Stimulated activated CD8-positive, alpha-beta memory T cell treated with anti-CD3 and anti-CD28 coated beads, Interleukin-7, amount 100 ng/mL, for 24 hours (primary cell): ENCODE measurements at regions not wholly inside any gene's neighbourhood (a gene's known extent, or its start where the extent isn't known, plus 50 kb on each side); places are given as distances from the start of the nearest gene placed in this dataset.
"Not testable (repeated sequence)": the region's sequence is repeated elsewhere in the genome, so short reads cannot be mapped to it uniquely, and the experiment has no call there.

Experiments
- DNase-seq: peaks from one replicate; pipeline ENCODE4 v3.0.0-alpha.2; 2020; ENCODE audit warnings: low read depth

DNA sequence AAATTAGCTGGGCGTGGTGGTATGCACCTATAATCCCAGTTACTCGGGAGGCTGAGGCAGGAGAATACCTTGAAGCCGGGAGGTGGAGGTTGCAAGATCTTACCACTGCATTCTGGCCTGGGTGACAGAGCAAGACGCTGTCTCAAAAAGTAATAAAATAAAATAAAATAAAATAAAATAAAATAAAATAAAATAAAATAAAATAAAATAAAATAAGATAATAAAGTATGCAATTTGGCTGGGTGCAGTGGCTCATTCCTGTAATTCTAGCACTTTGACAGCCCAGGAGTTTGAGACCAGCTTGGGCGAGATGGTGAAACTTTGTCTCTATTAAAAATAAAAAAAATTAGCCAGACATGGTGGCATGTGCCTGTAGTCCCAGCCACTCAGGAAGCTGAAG is 85.6 kb upstream of the XPO1 start:
- DNase-seq, result no peak

DNA sequence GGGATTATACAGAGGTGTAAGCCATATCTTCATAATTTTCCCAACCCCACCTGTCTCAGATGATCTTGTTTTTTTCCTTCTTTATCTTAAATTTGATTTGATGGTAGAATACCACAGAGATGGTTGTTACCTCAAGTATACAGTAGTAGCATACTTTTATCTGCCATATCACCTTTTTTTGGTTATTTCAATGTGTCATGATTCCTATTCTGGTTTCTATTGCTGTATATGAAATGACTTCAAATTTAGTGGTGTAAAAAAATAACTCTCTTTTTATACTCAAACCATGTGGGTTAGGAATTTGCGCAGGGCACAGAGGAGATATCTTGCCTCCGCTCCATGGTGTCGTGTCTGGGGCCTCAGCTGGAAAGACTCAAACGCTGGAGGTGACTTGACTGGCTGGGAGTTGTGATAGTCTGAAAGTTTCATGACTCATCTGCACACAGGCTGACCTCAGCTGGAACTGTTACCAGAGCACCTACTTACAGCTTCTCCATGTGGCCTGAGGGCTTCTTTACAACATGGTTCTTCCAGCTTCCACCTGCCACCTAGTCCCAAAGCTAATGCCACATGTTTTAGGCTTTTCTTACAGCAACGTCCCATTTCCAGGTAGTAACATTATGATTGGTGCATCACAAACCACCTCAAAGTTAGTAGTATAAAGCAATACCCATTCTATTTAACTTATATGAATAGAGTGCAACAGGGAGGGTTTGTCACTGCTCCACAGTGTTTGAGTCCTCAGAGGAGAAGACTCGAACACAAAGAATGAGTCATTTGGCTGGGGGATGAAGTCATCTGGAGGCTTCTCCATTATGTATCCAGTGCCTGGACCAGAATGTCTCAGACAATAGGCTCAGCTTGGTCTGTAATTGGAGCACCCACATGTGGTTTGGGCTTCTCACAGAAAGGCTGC is 82.3 kb upstream of the XPO1 start:
- no peak for DNase-seq

DNA sequence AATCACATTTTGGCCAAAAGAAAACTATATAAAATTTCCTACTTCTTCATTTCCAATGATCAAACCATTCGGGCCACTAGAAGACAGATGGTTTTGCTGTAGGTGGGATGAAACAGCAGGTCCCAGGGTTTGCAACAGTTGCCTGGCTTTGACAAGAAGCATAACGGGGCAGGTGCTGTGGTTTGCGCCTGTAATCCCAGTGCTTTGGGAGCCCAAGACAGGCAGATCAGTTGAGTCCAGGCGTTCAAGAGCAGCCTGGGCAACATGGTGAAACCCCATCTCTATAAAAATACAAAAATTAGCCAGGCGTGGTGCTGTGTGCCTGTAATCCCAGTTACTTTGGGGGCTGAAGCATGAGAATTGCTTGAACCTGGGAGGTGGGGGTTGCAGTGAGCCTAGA is 81.4 kb upstream of the XPO1 start:
- no peak for DNase-seq

DNA sequence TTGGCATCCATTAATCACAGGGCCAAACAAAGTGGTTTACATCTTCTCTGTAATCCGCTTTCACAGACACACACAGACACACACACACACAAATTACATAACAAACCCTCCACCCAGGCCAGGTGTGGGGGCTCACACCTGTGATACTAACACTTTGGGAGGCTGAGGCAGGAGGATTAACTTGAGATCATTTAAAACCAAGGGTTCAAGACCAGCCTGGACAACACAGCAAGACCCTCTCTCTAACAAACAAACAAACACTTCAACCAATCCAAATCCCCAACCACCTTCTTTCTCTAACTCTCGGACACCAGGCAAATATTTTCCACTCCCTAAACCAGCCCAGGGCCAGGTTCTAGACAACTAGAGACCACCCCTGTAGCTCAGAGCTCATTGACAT is 79.5 kb upstream of the XPO1 start:
- DNase-seq, result no peak

DNA sequence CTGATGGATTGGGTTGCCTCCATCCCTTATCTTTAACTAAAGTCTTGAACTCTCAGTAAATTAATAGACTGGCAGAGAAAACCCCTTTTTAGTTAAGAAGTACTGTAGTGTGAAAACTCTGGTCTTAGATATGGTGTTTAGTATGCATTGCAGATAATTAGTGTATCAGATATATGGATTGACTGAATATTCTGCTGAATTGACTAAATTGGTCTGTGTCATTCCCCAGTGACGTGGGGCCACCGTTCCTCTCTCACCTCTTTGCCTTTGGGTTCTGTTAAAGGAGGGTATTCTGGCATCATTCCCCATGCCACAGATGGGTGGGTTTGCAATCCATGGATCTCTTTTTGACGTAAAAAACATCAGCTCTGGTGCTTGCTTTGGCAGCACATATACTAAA is 67.1 kb upstream of the XPO1 start:
- DNase-seq, result no peak

DNA sequence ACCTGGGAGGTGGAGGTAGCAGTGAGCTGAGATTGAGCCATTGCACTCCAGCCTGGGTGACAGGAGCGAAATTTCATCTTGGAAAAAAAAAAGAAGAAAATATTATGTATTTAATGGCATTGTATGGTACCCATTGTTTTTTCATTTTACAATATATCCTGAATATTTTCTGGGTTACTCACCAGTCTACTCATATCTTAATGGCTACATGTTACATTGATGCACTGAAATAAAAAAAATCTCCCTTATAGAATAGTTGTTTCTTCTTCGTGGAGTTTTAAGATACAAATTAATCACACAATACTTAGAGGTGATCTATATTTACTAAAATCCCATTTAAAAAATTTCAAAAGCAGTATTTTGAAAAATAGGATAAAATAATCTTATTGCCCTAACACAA is 66.3 kb upstream of the XPO1 start:
- no peak for DNase-seq

DNA sequence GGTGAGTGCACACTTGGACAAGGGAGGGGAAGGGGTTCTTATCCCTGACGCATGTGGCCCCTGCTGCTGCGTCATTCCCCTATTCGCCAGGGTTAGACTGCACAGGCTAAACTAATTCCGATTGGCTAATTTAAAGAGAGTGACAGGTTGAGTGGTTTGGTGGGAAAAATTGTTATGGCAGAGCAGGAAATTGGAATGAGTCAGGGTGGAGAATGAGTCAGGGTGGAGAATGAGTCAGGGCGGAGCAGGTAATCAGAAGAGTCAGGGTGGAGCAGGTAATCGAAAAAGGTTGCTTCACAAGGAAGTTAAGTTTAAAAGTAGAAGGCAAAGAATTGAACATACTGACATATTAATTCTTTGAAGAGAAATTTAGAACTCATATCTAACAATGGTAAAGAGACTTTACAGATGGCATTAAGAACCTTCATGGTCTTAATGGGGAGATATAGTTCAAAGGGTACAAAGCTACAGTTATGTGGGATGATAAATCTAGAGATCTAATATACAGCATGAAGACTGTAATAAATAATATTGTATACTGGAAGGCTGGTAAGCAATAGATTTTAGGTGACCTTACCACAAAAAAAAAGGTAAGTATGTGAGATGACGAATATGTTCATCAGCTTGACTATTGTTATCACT is 60.5 kb upstream of the XPO1 start:
- DNase-seq, result not testable (repeated sequence)

DNA sequence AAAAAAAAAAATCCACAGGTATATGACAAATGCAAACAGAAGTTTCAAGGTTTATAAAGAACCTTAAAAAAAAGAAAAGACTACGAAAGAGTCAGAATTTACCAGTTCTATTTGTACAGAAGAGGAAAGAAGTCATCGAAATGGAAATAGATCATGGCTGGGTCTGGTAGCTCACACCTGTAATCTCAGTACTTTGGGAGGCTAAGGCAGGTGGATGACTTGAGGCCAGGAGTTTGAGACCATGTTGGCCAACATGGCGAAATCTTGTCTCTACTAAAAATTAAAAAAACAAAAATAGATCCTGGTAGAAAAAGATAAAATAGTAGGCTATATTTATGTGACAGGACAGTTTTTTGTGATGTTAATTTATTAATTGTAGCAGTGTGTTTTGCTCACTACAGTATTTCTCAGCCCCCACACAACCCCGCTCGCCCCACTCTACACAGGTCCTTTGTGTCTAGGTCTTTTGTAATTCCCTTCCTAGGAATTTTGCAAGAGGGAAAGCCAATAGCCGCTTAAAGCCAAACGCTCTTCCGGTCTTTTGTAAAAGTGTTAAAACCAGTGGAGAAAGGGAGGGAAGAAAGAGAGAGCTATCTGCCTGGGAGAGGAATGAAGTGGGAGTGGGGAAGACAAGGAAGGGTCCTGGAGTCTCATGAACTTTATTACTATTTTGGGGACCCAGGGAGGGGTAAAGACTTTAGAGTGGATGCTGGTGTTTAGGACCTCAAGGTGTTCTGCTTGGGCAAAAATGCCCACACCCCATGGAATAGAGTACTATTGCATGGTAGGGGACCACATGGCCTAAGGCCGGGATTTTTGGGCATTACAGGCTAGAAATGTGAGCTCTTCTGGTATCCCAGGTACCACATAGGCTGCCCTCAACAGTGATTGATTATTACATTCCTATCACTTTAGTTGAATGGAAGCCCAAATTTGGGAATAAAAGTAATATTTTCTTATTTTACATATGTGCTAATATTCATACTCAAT is 59.4 kb upstream of the XPO1 start:
- no peak for DNase-seq

DNA sequence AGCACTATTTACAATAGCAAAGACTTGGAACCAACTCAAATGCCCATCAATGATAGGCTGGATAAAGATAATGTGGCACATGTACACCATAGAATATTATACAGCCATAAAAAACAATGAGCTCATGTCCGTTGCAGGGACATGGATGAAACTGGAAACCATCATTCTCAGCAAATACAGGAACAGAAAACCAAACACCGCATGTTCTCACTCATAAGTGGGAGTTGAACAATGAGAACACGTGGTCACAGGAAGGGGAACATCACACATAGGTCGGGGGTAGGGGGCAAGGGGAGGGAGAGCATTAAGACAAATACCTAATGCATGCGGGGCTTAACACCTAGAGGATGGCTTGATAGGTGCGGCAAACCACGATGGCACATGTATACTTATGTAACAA is 56.0 kb upstream of the XPO1 start:
- not testable (repeated sequence) for DNase-seq

DNA sequence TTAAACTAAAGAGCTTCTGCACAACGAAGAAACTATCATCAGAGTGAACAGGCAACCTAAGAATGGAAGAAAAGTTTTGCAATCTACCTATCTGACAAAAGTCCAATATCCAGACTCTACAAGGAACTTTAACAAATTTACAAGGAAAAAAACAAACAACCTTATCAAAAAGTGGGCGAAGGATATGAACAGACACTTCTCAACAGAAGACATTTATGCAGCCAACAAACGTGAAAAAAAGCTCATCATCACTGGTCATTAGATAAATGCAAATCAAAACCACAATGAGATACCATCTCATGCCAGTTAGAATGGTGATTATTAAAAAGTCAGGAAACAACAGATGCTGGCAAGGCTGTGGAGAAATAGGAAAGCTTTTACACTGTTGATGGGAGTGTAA is 55.5 kb upstream of the XPO1 start:
- not testable (repeated sequence) for DNase-seq

DNA sequence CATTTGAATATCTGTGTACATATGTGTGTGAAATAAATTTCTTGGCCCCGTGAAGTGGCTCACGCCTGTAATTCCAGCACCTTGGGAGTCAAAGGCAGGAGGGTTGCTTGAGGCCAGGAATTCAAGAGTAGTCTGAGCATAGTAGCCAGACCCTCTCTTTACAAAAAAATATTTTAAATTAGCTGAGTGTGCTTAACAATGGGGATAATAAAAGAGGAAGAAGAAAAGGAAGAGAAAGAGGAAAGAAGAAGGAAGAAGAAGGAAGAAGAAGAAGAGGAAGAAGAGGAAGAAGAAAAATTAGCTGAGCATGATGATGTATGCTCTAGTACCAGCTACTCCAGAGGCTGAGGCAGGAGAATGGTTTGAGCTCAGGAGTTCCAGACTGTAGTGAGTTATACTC is 52.1 kb upstream of the XPO1 start:
- no peak for DNase-seq

DNA sequence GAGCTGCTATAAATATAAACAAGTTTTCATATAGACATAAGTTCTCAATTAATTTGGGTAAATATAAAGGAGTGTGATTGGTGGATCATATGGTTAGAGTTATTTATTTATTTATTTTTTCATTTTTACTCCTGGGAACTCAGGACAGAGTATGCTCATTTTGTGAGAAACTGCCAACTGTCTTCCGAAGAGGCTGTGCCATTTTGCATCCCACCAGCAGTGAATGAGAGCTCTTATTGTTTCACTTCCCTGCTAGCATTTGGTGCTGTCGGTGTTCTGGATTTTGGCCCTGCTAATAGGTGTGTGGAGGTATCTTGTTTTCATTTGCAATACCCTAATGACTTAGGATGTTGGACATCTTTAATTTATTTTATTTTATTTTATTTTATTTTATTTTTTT is 50.4 kb upstream of the XPO1 start:
- no peak for DNase-seq
